ENCODE measurements at regions not wholly inside any gene's neighbourhood (a gene's known extent, or its start where the extent isn't known, plus 50 kb on each side); places are given as distances from the start of the nearest gene placed in this dataset.

GRCh38 chr11:42521994-42522393, 789.8 kb upstream of the API5 start:
- DNase-seq (no peak), ATAC-seq (no peak)
- Histone ChIP-seq H3K36me3 (no peaks in the 10 kb centered on the region), H3K4me3 (no peak overlapping the region), H3K27ac (no peak overlapping the region), H3K9me3 (no peaks in the 10 kb centered on the region), H3K27me3 (no peaks in the 10 kb centered on the region), H3K4me1 (no peaks in the 10 kb centered on the region)
- TF ChIP-seq CTCF (IDR thresholded peaks at IDR 0.05), result no peak
- intact Hi-C loops (cut with DNase I), result no loop called here

- ATAC-seq (peak; percentile 92), DNase-seq (no peak)
- Histone ChIP-seq H3K27me3 (no peaks in the 10 kb centered on the region), H3K9me3 (no peaks in the 10 kb centered on the region), H3K27ac (no peak overlapping the region), H3K4me1 (no peaks in the 10 kb centered on the region), H3K4me3 (no peak overlapping the region), H3K36me3 (no peaks in the 10 kb centered on the region)
- peak; percentile 79 for TF ChIP-seq CTCF (IDR thresholded peaks at IDR 0.05)
- intact Hi-C loops (cut with DNase I), result no loop called here
Measured at GRCh38 chr11:42524534-42525227, 787.1 kb upstream of the API5 start.

GRCh38 chr11:42526426-42526825, 785.4 kb upstream of the API5 start:
- no peak overlapping the region for H3K4me3 ChIP-seq
- no peaks in the 10 kb centered on the region for H3K27me3 ChIP-seq
- no peaks in the 10 kb centered on the region for H3K36me3 ChIP-seq
- no peaks in the 10 kb centered on the region for H3K9me3 ChIP-seq
- intact Hi-C loops (cut with DNase I), result no loop called here
- TF ChIP-seq CTCF (IDR thresholded peaks at IDR 0.05), result no peak
- DNase-seq (no peak), ATAC-seq (no peak)
- no peak overlapping the region for H3K27ac ChIP-seq
- H3K4me1 ChIP-seq, result no peaks in the 10 kb centered on the region

- Histone ChIP-seq H3K4me1 (no peaks in the 10 kb centered on the region), H3K27ac (no peak overlapping the region), H3K27me3 (no peaks in the 10 kb centered on the region), H3K36me3 (no peaks in the 10 kb centered on the region), H3K9me3 (no peaks in the 10 kb centered on the region), H3K4me3 (no peak overlapping the region)
- intact Hi-C loops (cut with DNase I), result no loop called here
- no peak for TF ChIP-seq CTCF (IDR thresholded peaks at IDR 0.05)
- no peak for DNase-seq
- ATAC-seq, result no peak
Measured at GRCh38 chr11:42528471-42528870, 783.3 kb upstream of the API5 start.

GRCh38 chr11:42528911-42529310, 782.9 kb upstream of the API5 start:
- DNase-seq (no peak), ATAC-seq (no peak)
- no peaks in the 10 kb centered on the region for H3K36me3 ChIP-seq
- H3K27ac ChIP-seq, result no peak overlapping the region
- no peak overlapping the region for H3K4me3 ChIP-seq
- no peaks in the 10 kb centered on the region for H3K9me3 ChIP-seq
- no peak for TF ChIP-seq CTCF (IDR thresholded peaks at IDR 0.05)
- H3K27me3 ChIP-seq, result no peaks in the 10 kb centered on the region
- intact Hi-C loops (cut with DNase I), result no loop called here
- no peaks in the 10 kb centered on the region for H3K4me1 ChIP-seq

All from upper lobe of right lung (tissue), 1 donor.